ENCODE measurements at regions not wholly inside any gene's neighbourhood (a gene's known extent, or its start where the extent isn't known, plus 50 kb on each side); places are given as distances from the start of the nearest gene placed in this dataset.

- H3K9ac ChIP-seq (replicated peaks; ENCODE audit: extremely low read depth, insufficient read depth, low read length), result no peak overlapping the region
- DNase-seq (ENCODE audit: low read depth, low spot score) (no peak), FAIRE-seq (no peak)
- no peaks in the 10 kb centered on the region for H3K9me1 ChIP-seq (replicated peaks; ENCODE audit: control insufficient read depth, extremely low read depth, insufficient read depth, low read length)
- no peak overlapping the region for H3K4me3 ChIP-seq (replicated peaks in 1 of 3; ENCODE audit: insufficient read depth in 1 of 3, low read depth in 1 of 3, low read length in 3 of 3)
- TF ChIP-seq CTCF (IDR thresholded peaks at IDR 0.05; ENCODE audit: extremely low read depth in 1 of 2, insufficient read depth in 1 of 2, low read depth in 1 of 2, low read length in 2 of 2) (no peak), MAX (IDR thresholded peaks at IDR 0.05; ENCODE audit: insufficient read depth, insufficient read length) (no peak), EZH2 (IDR thresholded peaks at IDR 0.05; ENCODE audit: borderline replicate concordance, low read depth, low read length, severe bottlenecking) (no peak), GATA2 (IDR thresholded peaks at IDR 0.05; ENCODE audit: insufficient read depth, insufficient read length, low read depth, low read length) (no peak)
- no peak overlapping the region for H3K4me2 ChIP-seq (ENCODE audit: insufficient read depth, low read length)
- H3K27me3 ChIP-seq (ENCODE audit: control insufficient read depth in 2 of 2, insufficient read depth in 2 of 2, low read length in 2 of 2), result no peaks in the 10 kb centered on the region
- CTCF ChIA-PET, result interaction anchor here (1.0 to 1.6 kb wide), 2 partner anchors 9 to 800 kb away, joined by 3 to 5 read pairs; no protein-coding TSS in a partner anchor
- BruUV-seq (replicated peaks), result no TSS peak
- POLR2A ChIA-PET, result no interaction called here
- H3K79me2 ChIP-seq (ENCODE audit: control insufficient read depth, insufficient read depth, low read length), result no peaks in the 10 kb centered on the region
- H3K27ac ChIP-seq (ENCODE audit: insufficient read depth, low read depth, low read length), result no peak overlapping the region
- dilution Hi-C loops (cut with MboI; ENCODE audit: extremely low pct_ligation_motif_present, low sequenced_read_pairs), result no loop called here
- H3K36me3 ChIP-seq (ENCODE audit: control insufficient read depth in 2 of 2, extremely low read depth in 1 of 2, insufficient read depth in 2 of 2, low read length in 2 of 2), result no peaks in the 10 kb centered on the region
- H3K9me3 ChIP-seq (replicated peaks; ENCODE audit: control insufficient read depth, insufficient read depth, low read length), result no peaks in the 10 kb centered on the region
- H4K20me1 ChIP-seq (replicated peaks; ENCODE audit: control insufficient read depth, extremely low read depth, insufficient read depth, low read length), result no peaks in the 10 kb centered on the region
- H3K4me1 ChIP-seq (ENCODE audit: control insufficient read depth, extremely low read depth, insufficient read depth, low read length), result no peaks in the 10 kb centered on the region
- H2AFZ ChIP-seq (ENCODE audit: low read depth, low read length), result no peak overlapping the region
- intact Hi-C loops (cut with micrococcal nuclease), result no loop called here
Measured at GRCh38 chr2:12207491-12207890, 461.1 kb downstream of the LPIN1 start.

Measured in endothelial cell of umbilical vein (primary cell).